HG02571 (cell line): ENCODE measurements at regions not wholly inside any gene's neighbourhood (a gene's known extent, or its start where the extent isn't known, plus 50 kb on each side); places are given as distances from the start of the nearest gene placed in this dataset.
A peak's percentile ranks its signal among the peaks of the same experiment; 100 is the strongest.
"Not testable (repeated sequence)": the region's sequence is repeated elsewhere in the genome, so short reads cannot be mapped to it uniquely, and the experiment has no call there.

Experiments used
- ATAC-seq: cut with Tn5 transposase; IDR thresholded peaks from one replicate; pipeline ENCODE4 v1.9.1; 2021; ENCODE audit warnings: mild to moderate bottlenecking, moderate library complexity; ENCODE audit not compliant: unreplicated experiment

DNA sequence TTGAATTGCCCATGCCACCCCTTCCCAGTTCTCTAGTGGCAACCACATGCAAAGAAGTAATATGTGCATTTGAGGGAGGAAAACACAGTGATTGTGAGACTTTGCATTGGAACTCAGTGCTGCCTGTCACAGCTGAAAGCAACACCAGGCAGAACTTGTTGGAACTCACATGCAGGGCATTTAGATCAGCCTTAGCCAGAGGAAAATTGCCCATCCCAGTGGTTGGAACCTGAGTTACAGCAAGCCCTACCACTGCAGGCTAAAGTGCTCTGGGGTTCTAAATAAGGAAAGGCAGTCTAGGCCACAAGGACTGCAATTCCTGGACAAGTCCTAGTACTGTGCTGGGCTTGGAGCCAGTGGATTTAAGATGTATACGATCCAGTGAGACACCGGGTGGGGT, 245.3 kb upstream of the UFL1 start:
- ATAC-seq = no peak

DNA sequence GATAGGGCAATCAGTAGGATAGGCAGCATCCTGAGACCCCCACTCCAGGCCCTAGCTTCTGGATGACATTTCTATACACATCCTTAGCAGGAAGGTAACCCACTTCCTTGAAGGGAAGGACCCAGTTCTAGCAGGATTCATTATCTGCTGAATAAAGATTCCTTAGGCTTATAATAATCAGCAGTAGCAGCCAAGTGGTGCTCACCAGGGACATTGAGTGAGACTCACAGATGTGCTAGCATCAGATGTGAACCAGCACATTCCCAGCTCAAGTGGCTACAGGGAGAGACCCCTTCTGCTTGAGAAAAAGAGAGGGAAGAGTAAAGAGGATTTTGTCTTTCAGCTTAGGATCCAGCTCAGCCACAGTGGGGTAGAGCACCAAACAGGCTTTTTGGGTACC, 244.8 kb upstream of the UFL1 start:
- ATAC-seq = no peak

DNA sequence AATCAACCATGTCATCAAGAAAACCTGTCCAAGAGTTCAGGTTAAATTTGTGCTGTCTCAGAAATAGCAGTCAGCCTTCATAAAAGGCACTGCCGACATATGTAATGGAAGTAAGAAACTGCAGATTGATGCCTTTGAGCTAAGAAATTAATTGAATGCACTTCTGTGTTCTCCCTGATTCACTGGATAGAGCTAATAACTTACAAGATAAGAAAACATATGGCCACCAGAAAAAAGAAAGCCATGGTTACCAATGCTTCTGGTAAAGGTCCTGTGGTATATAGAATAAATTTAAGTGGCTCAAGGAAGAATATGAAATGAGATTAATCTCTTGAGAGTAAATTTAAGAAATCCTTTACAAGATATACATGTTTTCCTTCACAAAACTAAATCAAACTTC, 242.5 kb upstream of the UFL1 start:
- no peak for ATAC-seq

DNA sequence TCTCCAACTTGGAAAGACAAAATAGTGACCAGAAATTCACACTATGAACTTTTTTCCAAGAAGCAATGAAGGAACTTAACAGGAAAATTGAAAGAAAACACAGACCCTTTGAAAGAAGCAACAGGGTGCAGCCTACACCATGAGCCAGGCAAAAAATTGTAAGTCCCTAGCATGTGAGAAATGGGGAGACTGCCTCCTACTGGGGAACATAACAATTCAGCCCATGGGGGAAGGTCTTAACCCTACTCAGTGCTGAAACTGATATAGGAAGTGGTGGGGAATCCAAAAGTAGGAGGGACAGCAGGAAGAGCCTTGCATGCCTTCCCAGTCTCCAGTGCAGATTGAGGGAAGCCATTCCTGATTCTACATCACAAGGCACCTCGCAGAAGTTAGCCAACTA, 235.1 kb upstream of the UFL1 start:
- ATAC-seq = no peak

DNA sequence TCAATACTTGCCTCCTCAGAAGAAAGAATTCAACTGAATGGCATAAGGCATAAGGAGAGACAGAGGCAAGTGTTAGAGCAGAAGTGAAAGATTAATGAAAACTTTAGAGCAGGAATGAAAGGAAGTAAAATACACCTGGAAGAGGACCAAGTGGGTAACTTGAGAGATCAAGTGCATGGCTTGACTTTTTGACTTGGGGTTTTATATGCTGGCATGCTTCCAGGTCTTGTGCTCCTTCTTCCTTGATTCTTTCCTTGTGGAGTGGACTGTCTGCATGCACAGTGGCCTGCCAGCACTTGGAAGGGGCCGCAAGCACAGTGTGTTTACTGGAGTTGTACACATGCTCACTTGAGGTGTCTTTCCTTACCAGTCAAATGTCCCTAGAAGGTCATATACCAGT, 222.1 kb upstream of the UFL1 start:
- ATAC-seq = no peak

DNA sequence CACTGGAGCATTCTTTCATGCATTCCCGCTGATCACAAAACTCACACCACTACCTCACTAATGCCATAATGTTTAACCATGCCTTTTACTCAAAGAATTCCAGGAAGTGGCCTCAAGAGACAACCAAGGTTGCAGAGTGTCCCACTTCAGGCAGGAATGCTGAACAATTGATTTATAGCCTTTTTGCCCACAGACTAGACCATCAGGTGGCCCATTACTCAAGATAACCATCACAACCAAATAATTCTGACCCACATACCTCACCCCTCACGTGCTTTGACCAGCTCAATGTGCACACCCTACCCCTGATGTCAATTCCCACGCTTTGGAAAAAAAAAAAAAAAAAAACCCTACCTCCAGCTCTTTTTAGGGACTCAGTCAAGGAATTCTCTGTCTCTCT, 220.6 kb upstream of the UFL1 start:
- no peak for ATAC-seq

DNA sequence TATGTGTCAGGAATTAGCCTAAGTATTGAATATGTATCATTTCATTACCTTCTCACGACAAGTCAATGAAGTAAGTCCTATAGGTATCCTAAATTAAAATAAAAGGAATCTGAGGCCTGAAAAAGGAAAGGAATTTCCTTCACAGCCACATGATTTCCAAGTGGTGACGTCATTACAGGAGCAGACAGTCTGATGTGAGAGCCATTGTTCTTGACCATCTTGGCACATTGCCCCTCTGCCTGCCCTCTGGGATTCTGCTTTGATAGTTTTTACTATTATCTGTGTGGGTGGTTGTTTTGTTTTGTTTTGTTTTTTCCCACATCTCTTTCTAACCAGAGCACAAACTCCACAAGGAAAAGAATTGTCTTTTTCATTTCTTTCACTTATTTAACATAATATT, 219.8 kb upstream of the UFL1 start:
- ATAC-seq = no peak

DNA sequence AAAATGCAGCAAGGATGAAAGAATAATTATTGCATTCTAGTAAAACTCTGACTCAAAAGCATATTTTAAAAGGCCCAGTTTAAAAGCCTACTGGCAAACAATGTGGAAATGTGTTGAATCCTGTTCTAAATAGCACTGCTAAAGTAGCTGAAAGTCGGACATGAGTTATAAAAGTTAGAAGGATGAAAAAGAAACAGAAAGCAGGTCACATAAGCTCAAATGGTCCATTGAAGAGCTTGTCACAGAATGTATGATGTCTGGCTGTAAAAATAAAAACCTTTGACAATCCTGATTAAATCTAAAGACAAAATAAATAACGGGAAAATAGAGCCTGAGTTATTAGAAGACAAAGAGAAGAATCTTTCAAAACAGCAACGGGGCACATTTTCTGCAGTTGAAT, 218.6 kb upstream of the UFL1 start:
- no peak for ATAC-seq

DNA sequence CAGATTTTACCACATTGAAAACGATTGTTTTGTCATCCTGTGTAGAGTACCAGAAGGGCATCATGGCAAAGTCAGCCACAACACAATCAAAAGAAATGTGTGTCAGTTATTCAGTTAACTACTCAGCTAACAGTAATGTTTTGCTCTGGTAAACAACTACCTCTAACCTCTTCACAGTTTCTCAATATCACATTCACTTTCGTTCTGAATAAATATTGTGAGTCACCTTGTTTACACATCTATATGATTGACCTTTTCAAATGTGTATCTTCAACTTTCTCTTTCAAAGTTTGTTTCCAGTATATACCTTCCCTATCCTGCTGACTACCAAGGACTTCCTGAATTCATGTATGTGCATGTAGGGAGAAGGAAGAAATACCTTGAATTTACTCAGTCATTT, 216.6 kb upstream of the UFL1 start:
- ATAC-seq = peak; percentile 93

DNA sequence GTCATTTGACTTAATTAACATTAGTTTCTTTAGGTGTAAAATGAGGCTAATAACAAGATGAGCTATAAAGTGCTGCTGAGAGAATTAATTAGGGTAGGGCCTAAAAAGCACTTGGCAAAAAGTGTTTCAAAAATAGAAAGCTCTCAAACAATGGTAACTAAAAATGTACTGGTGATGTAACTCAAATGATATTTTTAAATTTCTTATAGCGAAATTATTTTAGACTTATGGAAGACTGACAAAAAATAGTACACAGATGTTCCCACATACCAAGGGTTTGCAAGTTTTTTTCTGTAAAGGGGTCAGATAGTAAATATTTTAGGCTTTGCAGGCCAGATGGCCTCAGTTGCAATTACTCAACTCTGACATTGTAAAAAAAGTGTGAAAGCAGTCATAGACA, 190.7 kb upstream of the UFL1 start:
- no peak for ATAC-seq

DNA sequence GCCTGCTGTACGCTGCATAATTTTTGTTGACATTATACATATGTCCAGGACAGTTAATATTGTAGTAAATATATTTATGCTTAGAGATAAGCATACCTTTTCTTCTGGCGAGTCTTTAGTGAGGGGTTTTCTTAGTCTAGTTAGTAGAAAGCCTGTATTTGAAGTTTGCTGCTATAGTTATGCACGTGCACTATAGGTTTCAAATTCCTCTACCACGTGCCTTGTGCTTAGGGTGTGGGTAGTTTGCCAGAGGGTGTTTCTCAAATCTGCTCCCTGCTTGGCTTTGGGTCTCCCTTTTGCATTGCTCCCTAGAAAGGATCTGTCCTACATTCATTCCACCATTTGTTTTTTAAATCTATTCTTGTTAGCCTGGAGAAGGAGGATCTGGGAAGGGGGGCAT, 181.4 kb upstream of the UFL1 start:
- no peak for ATAC-seq

DNA sequence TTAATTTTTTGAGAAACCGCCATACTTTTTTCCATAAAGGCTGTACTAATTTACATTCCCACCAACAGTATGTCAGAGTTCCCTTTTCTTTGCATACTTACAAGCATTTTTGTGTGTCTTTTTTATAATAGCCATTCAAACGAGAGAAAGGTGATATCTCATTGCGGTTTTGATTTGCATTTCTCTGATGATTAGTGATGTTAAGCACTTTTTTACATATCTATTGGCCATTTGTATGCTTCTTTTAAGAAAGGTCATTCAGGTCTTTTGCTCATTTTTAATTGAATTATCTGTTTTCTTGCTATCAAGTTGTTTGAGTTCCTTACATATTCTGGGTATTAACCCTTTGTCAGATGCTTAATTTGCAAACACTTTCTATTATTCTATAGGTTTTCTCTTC, 176.1 kb upstream of the UFL1 start:
- no peak for ATAC-seq

DNA sequence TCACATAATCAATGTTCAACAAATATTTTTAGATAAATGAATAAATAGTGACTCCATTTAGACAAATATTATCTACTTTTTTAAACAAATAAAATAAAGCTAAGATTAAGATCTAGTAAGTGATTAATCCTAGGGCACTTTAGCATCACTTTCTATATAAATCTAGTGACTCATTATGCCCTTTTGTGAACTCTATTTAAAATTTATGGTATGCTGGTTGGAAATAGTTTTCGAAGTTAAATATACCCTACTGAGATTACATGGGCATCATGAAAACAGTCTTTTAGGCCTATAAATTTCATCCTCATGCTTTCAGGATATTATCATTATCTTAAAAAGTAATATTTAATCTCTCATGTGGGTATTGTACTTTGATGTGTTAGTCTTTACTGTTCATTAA, 140.4 kb upstream of the UFL1 start:
- no peak for ATAC-seq

DNA sequence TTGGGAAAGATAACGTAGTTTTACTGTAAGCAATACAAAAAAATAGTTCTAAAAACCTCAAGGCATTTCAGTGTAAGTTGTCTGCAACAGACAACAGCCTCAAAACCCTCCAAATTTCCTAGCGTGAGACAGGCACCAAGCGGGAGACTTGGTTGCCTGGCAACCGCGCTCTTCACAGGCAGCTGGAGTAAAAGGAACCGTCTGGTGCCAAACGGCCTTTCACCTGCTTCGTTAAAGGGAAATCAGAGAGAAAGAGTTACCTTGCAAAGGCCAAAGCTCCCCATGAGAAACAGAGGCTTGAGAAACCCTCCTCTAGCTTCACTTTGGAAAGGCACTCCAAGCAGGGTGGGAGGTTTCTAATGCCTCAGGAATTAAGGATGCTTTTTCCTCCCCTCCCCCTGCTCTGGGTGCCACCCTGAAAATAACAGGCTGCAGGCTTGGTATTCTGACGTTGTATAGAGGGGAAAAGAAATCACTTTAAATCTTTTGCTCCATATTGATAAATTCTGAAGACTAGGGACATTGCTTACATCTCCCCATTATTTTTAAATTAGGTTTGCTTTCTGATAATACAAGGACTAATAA, 129.7 kb upstream of the UFL1 start:
- peak; percentile 50 for ATAC-seq

DNA sequence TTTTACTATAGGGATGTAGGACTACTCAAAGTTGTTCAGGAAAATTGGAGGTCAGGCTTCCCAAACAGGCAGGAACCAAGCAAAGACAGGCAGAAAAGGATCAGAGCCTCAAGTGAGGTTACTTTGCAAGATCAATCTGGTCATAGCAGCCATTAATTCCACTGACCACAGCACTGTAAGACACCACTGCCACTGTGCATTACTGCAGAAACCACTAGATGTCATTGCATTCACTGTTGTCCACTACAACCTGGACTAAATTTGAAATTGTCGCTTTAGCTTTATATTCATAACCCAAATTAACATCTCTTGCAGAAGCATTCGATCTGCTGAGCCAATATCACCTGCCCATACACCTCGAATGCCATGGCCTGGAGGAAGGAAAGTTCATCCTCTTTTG, 126.9 kb upstream of the UFL1 start:
- ATAC-seq = no peak

DNA sequence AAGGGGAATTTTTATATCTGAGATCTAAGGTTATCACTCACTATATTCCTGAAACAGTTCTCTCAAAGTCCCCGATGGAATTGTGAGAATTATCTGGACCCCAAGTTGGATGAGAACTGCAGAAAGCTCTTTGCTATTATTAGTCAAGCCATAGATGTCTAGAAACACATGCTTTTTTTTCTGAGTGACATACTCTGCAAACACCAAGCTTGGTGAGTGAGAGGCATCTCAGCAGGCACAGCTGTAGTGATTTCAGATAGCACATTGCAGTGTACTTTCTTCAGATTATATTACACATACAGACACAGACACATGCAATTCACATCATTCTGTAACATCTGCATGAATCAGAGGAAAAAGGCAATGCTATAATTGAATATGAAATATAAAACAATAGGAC, 111.1 kb upstream of the UFL1 start:
- no peak for ATAC-seq

DNA sequence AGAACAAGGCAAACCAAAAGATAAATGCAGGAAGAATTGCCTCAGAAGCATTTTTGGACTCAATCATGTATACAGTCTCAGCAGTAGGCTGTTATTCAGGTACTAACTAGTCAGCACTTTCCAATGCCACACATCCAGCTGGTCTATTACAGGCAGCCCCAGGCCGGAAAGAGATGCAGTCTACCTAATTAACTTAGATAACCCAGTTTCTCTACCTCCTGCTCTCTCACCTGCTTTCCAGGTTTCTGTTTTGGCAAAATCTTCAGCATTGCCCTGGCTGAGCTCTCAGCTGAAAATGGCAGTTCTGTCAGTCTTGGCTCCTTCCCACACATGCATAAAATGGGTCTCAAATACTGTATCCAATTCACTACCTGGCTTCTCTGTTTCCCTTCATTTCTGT, 101.3 kb upstream of the UFL1 start:
- ATAC-seq = no peak

DNA sequence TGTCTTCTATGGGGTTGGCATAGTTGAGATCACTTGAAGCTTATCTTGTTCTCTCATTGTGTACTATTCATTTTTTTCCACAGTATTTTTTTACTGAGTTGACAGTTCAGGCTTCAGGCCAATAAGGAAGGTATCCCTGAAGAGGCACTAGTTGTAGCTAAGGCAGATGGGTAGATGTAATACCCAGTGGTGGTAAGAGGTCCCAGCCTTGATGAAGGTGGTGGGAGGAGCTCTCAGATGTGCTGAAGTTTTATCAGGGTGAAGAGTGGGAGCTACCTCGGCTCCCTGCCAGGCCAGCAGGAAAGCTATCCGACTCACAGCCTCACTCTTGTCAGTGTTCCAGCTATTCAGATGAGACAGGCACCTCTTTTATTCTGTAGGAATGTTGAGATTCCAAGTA, 87.7 kb upstream of the UFL1 start:
- no peak for ATAC-seq

DNA sequence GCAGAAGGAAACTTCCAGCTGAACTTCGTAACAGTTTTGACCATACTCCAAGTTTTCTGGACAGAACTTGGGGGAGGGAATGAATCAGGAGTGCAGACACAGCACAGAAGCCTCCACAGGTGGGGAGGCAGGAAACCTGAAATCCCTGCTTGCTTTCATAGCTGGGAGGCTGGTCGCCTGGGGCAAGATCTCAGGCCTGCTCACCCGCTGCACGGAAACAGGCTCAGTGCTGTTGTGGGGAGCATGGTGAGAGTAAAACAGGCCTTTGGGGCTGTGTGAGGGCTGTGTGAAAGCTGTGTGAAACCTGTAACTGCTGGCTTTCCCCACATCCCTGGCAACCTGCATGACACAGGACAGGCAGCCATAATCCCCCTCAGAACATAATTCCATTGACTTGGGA, 85.2 kb upstream of the UFL1 start:
- ATAC-seq = no peak

DNA sequence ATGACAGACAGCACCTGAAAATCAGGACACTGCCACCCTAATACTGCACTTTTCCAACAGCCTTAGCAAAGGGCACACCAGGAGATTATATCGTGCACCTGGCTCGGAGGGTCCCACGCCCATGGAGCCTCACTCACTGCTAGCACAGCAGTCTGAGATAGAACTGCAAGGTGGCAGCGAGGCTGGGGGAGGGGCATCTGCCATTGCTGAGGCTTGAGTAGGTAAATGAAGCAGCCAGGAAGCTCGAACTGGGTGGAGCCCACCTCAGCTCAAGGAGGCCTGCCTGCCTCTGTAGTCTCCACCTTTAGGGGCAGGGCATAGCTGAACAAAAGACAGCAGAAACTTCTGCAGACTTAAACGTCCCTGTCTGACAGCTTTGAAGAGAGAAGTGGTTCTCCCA, 84.4 kb upstream of the UFL1 start:
- ATAC-seq = not testable (repeated sequence)

DNA sequence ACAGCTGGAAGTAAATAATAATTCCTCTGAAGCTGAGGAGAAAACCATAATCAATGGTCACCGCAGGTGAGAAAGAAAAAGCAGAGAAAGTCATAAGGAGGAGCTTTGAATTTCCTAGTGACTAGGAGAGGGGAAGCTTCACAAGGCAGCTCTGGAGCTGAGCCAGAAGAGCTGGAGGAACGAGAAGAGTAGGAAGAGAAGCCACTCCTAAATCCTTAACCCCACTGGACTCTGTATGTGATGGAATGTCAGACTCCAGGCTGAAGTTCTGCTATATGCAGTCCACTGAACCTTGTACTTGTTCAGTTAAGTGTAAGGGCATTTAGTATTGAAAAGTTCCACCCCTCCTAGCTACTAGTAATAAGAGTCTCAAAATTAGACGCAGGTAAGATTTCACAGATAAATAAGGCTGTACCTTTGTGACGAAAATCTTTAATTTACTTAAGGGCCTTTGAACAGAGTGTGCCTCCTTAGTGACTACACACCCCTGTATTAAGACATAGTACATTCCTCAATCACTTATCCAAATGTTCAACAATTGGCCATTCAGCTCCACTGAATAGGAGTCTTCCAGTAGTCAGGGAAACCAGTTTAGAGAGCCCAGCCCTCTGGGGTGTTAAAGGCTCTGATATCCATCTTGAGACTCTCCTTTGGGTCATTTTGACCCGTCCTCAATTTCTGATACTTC, 71.4 kb upstream of the UFL1 start:
- no peak for ATAC-seq

DNA sequence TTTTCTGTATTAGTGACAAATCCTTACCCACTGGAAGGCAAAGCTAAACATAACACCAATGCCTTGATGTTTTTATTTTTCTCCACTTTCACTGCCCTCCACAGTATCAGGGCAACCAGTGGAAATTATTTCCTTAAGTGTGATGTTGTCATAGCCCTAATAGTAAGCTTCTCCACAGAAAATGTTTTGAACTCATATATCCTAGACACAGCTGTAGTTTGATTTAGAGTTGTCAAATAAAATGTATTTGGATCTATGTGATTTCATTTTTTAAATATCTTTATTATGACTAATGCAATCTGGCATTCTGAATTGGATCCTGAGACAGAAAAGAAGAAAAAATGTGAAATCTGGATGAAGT, 70.9 kb upstream of the UFL1 start:
- ATAC-seq = no peak

DNA sequence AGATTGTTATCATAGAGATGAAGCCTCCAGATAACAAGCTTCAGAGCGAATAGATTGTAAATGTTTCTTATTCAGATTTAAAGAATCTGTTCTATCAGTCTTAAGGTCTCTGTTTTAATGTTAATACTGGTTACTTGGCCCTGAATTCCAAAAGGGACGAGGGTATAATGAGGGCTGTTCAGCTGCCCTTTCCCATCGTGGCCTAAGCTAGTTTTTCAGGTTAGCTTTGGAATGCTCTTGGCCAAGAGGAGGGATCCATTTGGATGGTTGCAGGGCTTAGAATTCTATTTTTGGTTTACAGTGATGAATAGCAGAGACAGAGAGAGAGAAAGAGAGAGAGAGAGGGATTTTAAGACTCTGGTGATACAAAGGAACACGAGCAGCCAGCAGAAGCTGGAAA, 62.8 kb upstream of the UFL1 start:
- ATAC-seq = no peak
